GM23338 (cell line): ENCODE measurements at regions not wholly inside any gene's neighbourhood (a gene's known extent, or its start where the extent isn't known, plus 50 kb on each side); places are given as distances from the start of the nearest gene placed in this dataset.

Experiments used
- ATAC-seq: fragments of 200-7000 bp; cut with Tn5 transposase; 3 replicates; pipeline ENCODE4 v1.9.1; 2020
- DNase-seq: peaks from one replicate; pipeline ENCODE4 v3.0.0-alpha.2; 2015; ENCODE audit warnings: low spot score
- H2AFZ ChIP-seq: fragments of 200-600 bp; sonication (generic); 2 replicates; pipeline ENCODE4 v1.8.0; 2016; ENCODE audit warnings: antibody characterized with exemption, mild to moderate bottlenecking, moderate library complexity
- H3F3A ChIP-seq: fragments of 200-600 bp; sonication (generic); replicated peaks from 2 replicates; pipeline ENCODE4 v1.8.0; 2017; ENCODE audit warnings: antibody characterized with exemption, mixed run types, low read depth
- H3K27ac ChIP-seq: fragments of 200-600 bp; sonication (generic); 2 replicates; pipeline ENCODE4 v1.6.1; 2016; ENCODE audit warnings: low read depth
- H3K27me3 ChIP-seq: fragments of 200-600 bp; sonication (generic); 2 replicates; pipeline ENCODE4 v1.8.0; 2016; ENCODE audit warnings: mild to moderate bottlenecking, mixed run types, moderate library complexity; ENCODE audit not compliant: insufficient read depth
- H3K36me3 ChIP-seq: fragments of 200-600 bp; sonication (generic); 2 replicates; pipeline ENCODE4 v1.8.0; 2016; ENCODE audit warnings: mild to moderate bottlenecking; ENCODE audit not compliant: insufficient read depth
- H3K4me1 ChIP-seq: fragments of 200-600 bp; sonication (generic); 2 replicates; pipeline ENCODE4 v1.8.0; 2016; ENCODE audit warnings: mild to moderate bottlenecking, moderate library complexity; ENCODE audit not compliant: insufficient read depth
- H3K4me2 ChIP-seq: fragments of 200-600 bp; sonication (generic); 2 replicates; pipeline ENCODE4 v1.7.1; 2017; ENCODE audit warnings: mixed run types
- H3K4me3 ChIP-seq: fragments of 200-600 bp; sonication (generic); 2 replicates; pipeline ENCODE4 v1.6.1; 2016; ENCODE audit warnings: mixed run types
- H3K79me2 ChIP-seq: fragments of 200-600 bp; sonication (generic); replicated peaks from 2 replicates; pipeline ENCODE4 v1.8.0; 2017; ENCODE audit warnings: mild to moderate bottlenecking; ENCODE audit not compliant: insufficient read depth
- H3K9me2 ChIP-seq: fragments of 200-600 bp; sonication (generic); 2 replicates; pipeline ENCODE4 v1.8.0; 2017; ENCODE audit not compliant: insufficient read depth
- H4K20me1 ChIP-seq: fragments of 200-600 bp; sonication (generic); replicated peaks from 2 replicates; pipeline ENCODE4 v1.8.0; 2017; ENCODE audit warnings: mild to moderate bottlenecking; ENCODE audit not compliant: insufficient read depth
- H3K27ac Mint-ChIP-seq: 2 replicates; pipeline ENCODE4 v1.8.0; 2020; ENCODE audit warnings: inconsistent platforms, mild to moderate bottlenecking, moderate library complexity, mixed read lengths
- H3K27me3 Mint-ChIP-seq: 3 replicates; pipeline ENCODE4 v1.8.0; 2022; ENCODE audit warnings: low read depth, mild to moderate bottlenecking, moderate library complexity, mixed read lengths, inconsistent platforms; ENCODE audit not compliant: insufficient read depth, poor library complexity
- H3K36me3 Mint-ChIP-seq: 3 replicates; pipeline ENCODE4 v1.8.0; 2021; ENCODE audit warnings: low read depth, mild to moderate bottlenecking, inconsistent platforms, moderate library complexity, mixed read lengths
- H3K4me1 Mint-ChIP-seq: 3 replicates; pipeline ENCODE4 v1.8.0; 2020; ENCODE audit warnings: mild to moderate bottlenecking, inconsistent platforms, mixed read lengths
- H3K4me3 Mint-ChIP-seq: 3 replicates; pipeline ENCODE4 v1.8.0; 2021; ENCODE audit warnings: moderate library complexity, mild to moderate bottlenecking, inconsistent platforms, mixed read lengths
- H3K9me3 Mint-ChIP-seq: 3 replicates; pipeline ENCODE4 v1.8.0; 2020; ENCODE audit warnings: moderate library complexity, mild to moderate bottlenecking, inconsistent platforms, mixed read lengths
- CREB1 ChIP-seq: fragments of 250-450 bp; sonication (Bioruptor Pico); IDR thresholded peaks from 2 replicates; pipeline ENCODE4 v1.5.0; 2020; ENCODE audit warnings: low read depth, mild to moderate bottlenecking, moderate library complexity
- NANOG ChIP-seq: IDR thresholded peaks from 2 replicates; pipeline ENCODE4 v1.6.1; 2016; ENCODE audit warnings: antibody characterized with exemption, borderline replicate concordance
- POLR2AphosphoS5 ChIP-seq: IDR thresholded peaks from 2 replicates; pipeline ENCODE4 v1.6.1; 2016; ENCODE audit warnings: antibody characterized with exemption, low read depth
- STAT1 ChIP-seq: IDR thresholded peaks from one replicate; pipeline ENCODE4 v1.6.1; 2016; ENCODE audit warnings: antibody characterized with exemption; ENCODE audit not compliant: unreplicated experiment
- ZNF114 ChIP-seq: fragments of 250-450 bp; sonication (Bioruptor Pico); IDR thresholded peaks from 2 replicates; pipeline ENCODE4 v1.5.0; 2020; ENCODE audit warnings: mild to moderate bottlenecking, moderate library complexity
- ZNF331 ChIP-seq: fragments of 250-450 bp; sonication (Bioruptor Pico); IDR thresholded peaks from 2 replicates; pipeline ENCODE4 v1.5.0; 2020; ENCODE audit warnings: low read depth, mild to moderate bottlenecking, moderate library complexity
- TF ChIP-seq, protein P1 (sequence below), 2 experiments: fragments of 200-600 bp in 1 of 2; sonication (generic) in 1 of 2; conservative IDR thresholded peaks; 2 replicates each; pipeline versions ENCODE4 v1.5.1 to v1.6.1; 2016 to 2017; ENCODE audit warnings: antibody characterized with exemption in 2 of 2, low read depth in 2 of 2, mild to moderate bottlenecking in 2 of 2, moderate library complexity in 1 of 2
- TF ChIP-seq, protein P2 (sequence below): IDR thresholded peaks from 2 replicates; pipeline ENCODE4 v1.6.1; 2016; ENCODE audit warnings: antibody characterized with exemption

GRCh38 chr21:35363458-35363857 is 314.4 kb upstream of the RUNX1 start:
- Mint-ChIP-seq H3K36me3 (no peaks in the 10 kb centered on the region), H3K9me3 (no peaks in the 10 kb centered on the region; the same call in 2 of the 3 replicates)
- no peaks in the 10 kb centered on the region for H3K36me3 ChIP-seq

DNA sequence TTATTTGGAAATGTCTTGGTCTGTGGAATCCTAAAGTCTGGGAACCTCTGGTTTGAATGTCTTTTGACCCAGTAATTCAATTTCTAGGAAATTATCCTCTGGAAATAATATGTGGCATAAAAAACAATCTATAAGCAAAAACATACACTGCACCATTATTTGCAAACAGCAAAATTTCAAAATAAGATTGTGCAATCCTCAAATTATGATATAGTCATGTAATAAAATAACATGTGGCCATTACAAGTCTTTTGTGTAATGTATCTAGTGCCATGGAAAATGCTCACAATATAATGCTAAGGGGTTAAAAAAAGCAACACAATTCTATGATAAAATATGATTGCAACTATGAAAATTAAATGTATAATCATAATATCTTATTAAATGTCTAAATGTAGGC is 312.9 kb upstream of the RUNX1 start:
- no peak overlapping the region for H3K4me2 ChIP-seq
- DNase-seq (no peak), ATAC-seq (no peak)
- H2AFZ ChIP-seq: no peak overlapping the region
- H3K79me2 ChIP-seq: no peaks in the 10 kb centered on the region
- H3K4me1 Mint-ChIP-seq: peaks cover 9% of the 10 kb centered on the region
- peaks cover 6% of the 10 kb centered on the region for H3K4me1 ChIP-seq
- no peaks in the 10 kb centered on the region for H3K36me3 Mint-ChIP-seq
- H3K9me2 ChIP-seq: 0 out of 2 replicates have a peak, but pooled peaks cover 3% of the 10 kb centered on the region
- no peak overlapping the region for H3K4me3 Mint-ChIP-seq
- H3K9me3 Mint-ChIP-seq: no peaks in the 10 kb centered on the region; the same call in 2 of the 3 replicates
- no peaks in the 10 kb centered on the region for H3K27me3 ChIP-seq
- no peaks in the 10 kb centered on the region for H3F3A ChIP-seq
- H3K27ac ChIP-seq: no peak overlapping the region
- no peak overlapping the region for H3K4me3 ChIP-seq
- no peak overlapping the region for H3K27ac Mint-ChIP-seq
- H3K27me3 Mint-ChIP-seq: peaks cover 2% of the 10 kb centered on the region
- H3K36me3 ChIP-seq: no peaks in the 10 kb centered on the region
- no peaks in the 10 kb centered on the region for H4K20me1 ChIP-seq
- TF ChIP-seq CREB1 (CRISPR knock-in tag): no peak

More at GRCh38 chr21:35363458-35363857, 314.4 kb upstream of the RUNX1 start:
- Histone ChIP-seq H3F3A (no peaks in the 10 kb centered on the region), H2AFZ (no peak overlapping the region), H3K9me2 (peaks cover 6% of the 10 kb centered on the region; the same call in 1 of the 2 replicates), H3K4me3 (no peak overlapping the region), H3K79me2 (no peaks in the 10 kb centered on the region), H4K20me1 (no peaks in the 10 kb centered on the region), H3K27me3 (no peaks in the 10 kb centered on the region), H3K27ac (no peak overlapping the region), H3K4me2 (no peak overlapping the region), H3K4me1 (peaks cover 17% of the 10 kb centered on the region)
- Mint-ChIP-seq H3K4me1 (peaks cover 16% of the 10 kb centered on the region), H3K27ac (no peak overlapping the region), H3K4me3 (no peak overlapping the region), H3K27me3 (peaks cover 2% of the 10 kb centered on the region)
- DNase-seq (no peak), ATAC-seq (no peak)
- TF ChIP-seq CREB1 (CRISPR knock-in tag): no peak
- no peak for TF ChIP-seq POLR2AphosphoS5
- TF ChIP-seq, protein P1, sequence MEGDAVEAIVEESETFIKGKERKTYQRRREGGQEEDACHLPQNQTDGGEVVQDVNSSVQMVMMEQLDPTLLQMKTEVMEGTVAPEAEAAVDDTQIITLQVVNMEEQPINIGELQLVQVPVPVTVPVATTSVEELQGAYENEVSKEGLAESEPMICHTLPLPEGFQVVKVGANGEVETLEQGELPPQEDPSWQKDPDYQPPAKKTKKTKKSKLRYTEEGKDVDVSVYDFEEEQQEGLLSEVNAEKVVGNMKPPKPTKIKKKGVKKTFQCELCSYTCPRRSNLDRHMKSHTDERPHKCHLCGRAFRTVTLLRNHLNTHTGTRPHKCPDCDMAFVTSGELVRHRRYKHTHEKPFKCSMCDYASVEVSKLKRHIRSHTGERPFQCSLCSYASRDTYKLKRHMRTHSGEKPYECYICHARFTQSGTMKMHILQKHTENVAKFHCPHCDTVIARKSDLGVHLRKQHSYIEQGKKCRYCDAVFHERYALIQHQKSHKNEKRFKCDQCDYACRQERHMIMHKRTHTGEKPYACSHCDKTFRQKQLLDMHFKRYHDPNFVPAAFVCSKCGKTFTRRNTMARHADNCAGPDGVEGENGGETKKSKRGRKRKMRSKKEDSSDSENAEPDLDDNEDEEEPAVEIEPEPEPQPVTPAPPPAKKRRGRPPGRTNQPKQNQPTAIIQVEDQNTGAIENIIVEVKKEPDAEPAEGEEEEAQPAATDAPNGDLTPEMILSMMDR (conservative IDR thresholded peaks at IDR 0.05; ENCODE audit: low read depth in 2 of 2): no peak
- TF ChIP-seq ZNF114 (CRISPR knock-in tag): no peak
- TF ChIP-seq ZNF331 (CRISPR knock-in tag): no peak
- TF ChIP-seq, protein P2, sequence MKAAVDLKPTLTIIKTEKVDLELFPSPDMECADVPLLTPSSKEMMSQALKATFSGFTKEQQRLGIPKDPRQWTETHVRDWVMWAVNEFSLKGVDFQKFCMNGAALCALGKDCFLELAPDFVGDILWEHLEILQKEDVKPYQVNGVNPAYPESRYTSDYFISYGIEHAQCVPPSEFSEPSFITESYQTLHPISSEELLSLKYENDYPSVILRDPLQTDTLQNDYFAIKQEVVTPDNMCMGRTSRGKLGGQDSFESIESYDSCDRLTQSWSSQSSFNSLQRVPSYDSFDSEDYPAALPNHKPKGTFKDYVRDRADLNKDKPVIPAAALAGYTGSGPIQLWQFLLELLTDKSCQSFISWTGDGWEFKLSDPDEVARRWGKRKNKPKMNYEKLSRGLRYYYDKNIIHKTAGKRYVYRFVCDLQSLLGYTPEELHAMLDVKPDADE: no peak
- TF ChIP-seq STAT1: no peak
- TF ChIP-seq NANOG: no peak
